ENCODE measurements at regions not wholly inside any gene's neighbourhood (a gene's known extent, or its start where the extent isn't known, plus 50 kb on each side); places are given as distances from the start of the nearest gene placed in this dataset.

GRCh38 chr3:152076148-152076547 is 192.6 kb upstream of the MBNL1 start:
- Histone ChIP-seq H3K4me1 (no peaks in the 10 kb centered on the region), H3K27me3 (no peaks in the 10 kb centered on the region), H3K27ac (no peak overlapping the region), H3K9me3 (no peaks in the 10 kb centered on the region), H3K36me3 (no peaks in the 10 kb centered on the region), H3K4me3 (no peak overlapping the region)
- TF ChIP-seq, protein P1, sequence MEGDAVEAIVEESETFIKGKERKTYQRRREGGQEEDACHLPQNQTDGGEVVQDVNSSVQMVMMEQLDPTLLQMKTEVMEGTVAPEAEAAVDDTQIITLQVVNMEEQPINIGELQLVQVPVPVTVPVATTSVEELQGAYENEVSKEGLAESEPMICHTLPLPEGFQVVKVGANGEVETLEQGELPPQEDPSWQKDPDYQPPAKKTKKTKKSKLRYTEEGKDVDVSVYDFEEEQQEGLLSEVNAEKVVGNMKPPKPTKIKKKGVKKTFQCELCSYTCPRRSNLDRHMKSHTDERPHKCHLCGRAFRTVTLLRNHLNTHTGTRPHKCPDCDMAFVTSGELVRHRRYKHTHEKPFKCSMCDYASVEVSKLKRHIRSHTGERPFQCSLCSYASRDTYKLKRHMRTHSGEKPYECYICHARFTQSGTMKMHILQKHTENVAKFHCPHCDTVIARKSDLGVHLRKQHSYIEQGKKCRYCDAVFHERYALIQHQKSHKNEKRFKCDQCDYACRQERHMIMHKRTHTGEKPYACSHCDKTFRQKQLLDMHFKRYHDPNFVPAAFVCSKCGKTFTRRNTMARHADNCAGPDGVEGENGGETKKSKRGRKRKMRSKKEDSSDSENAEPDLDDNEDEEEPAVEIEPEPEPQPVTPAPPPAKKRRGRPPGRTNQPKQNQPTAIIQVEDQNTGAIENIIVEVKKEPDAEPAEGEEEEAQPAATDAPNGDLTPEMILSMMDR (IDR thresholded peaks at IDR 0.05) = no peak
- FAIRE-seq (no peak), DNase-seq (no peak), ATAC-seq (no peak)
- 61 to 67% methylated on average over 2 of the region's 2 CpGs for WGBS, 2 donors
- intact Hi-C loops (cut with DNase I) = loop anchor here in 1 of 3 donors (10.0 kb wide), 1 partner anchor 369 kb away; no protein-coding TSS in a partner anchor

DNA sequence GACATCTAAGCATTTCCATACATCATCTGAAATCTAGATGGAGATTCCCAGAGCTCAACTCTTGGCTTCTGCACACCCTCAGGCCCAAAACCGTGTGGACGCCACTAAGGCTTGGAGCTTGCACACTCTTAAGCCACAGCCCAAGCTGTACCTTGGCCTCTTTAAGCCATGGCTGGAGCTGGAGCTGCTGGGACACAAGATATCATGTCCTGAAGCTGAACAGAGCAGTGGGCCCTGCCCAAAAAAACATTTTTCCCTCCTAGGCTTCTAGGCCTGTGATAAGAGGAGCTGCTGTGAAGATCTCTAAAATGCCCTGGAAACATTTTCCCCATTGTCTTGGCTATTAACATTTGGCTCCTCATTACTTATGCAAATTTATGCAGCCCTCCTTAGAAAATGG is 188.7 kb upstream of the MBNL1 start:
- no peaks in the 10 kb centered on the region for H3K4me1 ChIP-seq
- no peak for FAIRE-seq
- WGBS, 2 donors = 86 to 96% methylated on average over 2 of the region's 2 CpGs

GRCh38 chr3:152083135-152083534 is 185.6 kb upstream of the MBNL1 start:
- DNase-seq (no peak), FAIRE-seq (no peak), ATAC-seq (no peak)
- Histone ChIP-seq H3K27ac (no peak overlapping the region), H3K36me3 (no peaks in the 10 kb centered on the region), H3K27me3 (no peaks in the 10 kb centered on the region), H3K4me3 (no peak overlapping the region), H3K4me1 (no peaks in the 10 kb centered on the region), H3K9me3 (no peaks in the 10 kb centered on the region)
- 60 to 89% methylated on average over 2 of the region's 2 CpGs for WGBS, 2 donors
- intact Hi-C loops (cut with DNase I) = no loop called here
- TF ChIP-seq, protein P1 (IDR thresholded peaks at IDR 0.05) = no peak

More for the DNA sequence above, 188.7 kb upstream of the MBNL1 start:
- DNase-seq (no peak), ATAC-seq (no peak)
- intact Hi-C loops (cut with DNase I) = loop anchor here in 1 of 3 donors (10.0 kb wide), 1 partner anchor 365 kb away; no protein-coding TSS in a partner anchor
- Histone ChIP-seq H3K36me3 (no peaks in the 10 kb centered on the region), H3K27ac (no peak overlapping the region), H3K27me3 (no peaks in the 10 kb centered on the region), H3K9me3 (no peaks in the 10 kb centered on the region), H3K4me3 (no peak overlapping the region)
- TF ChIP-seq, protein P1 (IDR thresholded peaks at IDR 0.05) = no peak

DNA sequence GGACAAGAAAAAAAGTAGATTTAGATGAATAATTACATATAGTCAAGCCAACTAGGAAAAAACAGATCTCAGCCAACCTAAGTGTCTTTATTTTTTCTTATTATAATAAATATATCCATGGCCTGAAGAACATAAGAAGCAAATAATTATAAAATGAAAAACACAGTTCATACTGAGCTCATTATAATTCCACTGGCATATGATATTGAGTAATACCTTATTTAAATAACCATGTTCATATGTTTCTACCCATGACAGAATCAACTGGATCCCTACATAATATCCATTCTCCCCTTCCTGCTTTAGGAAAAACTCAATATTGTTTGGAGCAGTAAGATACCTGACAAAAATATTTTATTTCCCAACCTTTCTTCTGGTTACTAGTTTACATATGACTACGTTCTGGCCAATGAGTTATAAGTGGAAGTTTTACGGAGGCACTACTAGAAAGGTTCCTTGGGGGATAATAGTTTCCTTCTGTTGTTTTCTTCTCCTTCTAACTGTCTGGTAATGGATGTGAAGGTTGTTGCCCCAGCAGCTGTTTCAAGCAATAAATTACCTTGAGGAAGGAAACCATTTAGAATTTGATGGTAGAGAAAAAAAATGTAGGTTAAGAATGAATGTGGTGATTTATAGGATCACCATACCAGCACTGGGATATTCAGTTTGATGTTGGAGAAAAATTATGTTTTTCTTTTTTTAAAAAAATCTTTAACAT is 184.1 kb upstream of the MBNL1 start:
- H3K4me1 ChIP-seq = no peaks in the 10 kb centered on the region
- intact Hi-C loops (cut with DNase I) = no loop called here
- H3K4me3 ChIP-seq = no peak overlapping the region
- H3K36me3 ChIP-seq = no peaks in the 10 kb centered on the region
- no peak for DNase-seq
- 84 to 91% methylated on average over 2 of the region's 2 CpGs for WGBS, 2 donors
- H3K9me3 ChIP-seq = no peaks in the 10 kb centered on the region
- no peak for FAIRE-seq
- TF ChIP-seq, protein P1 (IDR thresholded peaks at IDR 0.05) = no peak
- no peak for ATAC-seq
- H3K27me3 ChIP-seq = no peaks in the 10 kb centered on the region
- H3K27ac ChIP-seq = no peak overlapping the region

- H3K4me3 ChIP-seq = no peak overlapping the region
- H3K9me3 ChIP-seq = no peaks in the 10 kb centered on the region
- ATAC-seq (no peak), DNase-seq (no peak), FAIRE-seq (no peak)
- TF ChIP-seq, protein P1 (IDR thresholded peaks at IDR 0.05) = no peak
- no peaks in the 10 kb centered on the region for H3K4me1 ChIP-seq
- intact Hi-C loops (cut with DNase I) = no loop called here
- no peaks in the 10 kb centered on the region for H3K36me3 ChIP-seq
- no peaks in the 10 kb centered on the region for H3K27me3 ChIP-seq
- no peak overlapping the region for H3K27ac ChIP-seq
Measured at GRCh38 chr3:152087153-152087552, 181.6 kb upstream of the MBNL1 start.
